GM12873 (cell line): ENCODE measurements at regions not wholly inside any gene's neighbourhood (a gene's known extent, or its start where the extent isn't known, plus 50 kb on each side); places are given as distances from the start of the nearest gene placed in this dataset.

Source experiments
- CTCF ChIP-seq: IDR thresholded peaks from 2 replicates; pipeline ENCODE4 v1.5.1; 2012; ENCODE audit warnings: low read depth, mild to moderate bottlenecking, moderate library complexity, low read length, control low read depth; ENCODE audit not compliant: insufficient read depth; ENCODE audit errors: missing control alignments

GRCh38 chr21:34235514-34235913, 128.3 kb upstream of the KCNE2 start:
- TF ChIP-seq CTCF, result no peak

GRCh38 chr21:34242973-34243372, 120.8 kb upstream of the KCNE2 start:
- no peak for TF ChIP-seq CTCF

GRCh38 chr21:34243562-34243961, 120.2 kb upstream of the KCNE2 start:
- TF ChIP-seq CTCF, result peak; percentile 56

GRCh38 chr21:34252751-34253150, 111.1 kb upstream of the KCNE2 start:
- TF ChIP-seq CTCF, result no peak

GRCh38 chr21:34255073-34255472, 108.7 kb upstream of the KCNE2 start:
- no peak for TF ChIP-seq CTCF

GRCh38 chr21:34260277-34261008, 103.4 kb upstream of the KCNE2 start:
- TF ChIP-seq CTCF, result no peak

- no peak for TF ChIP-seq CTCF
Measured at GRCh38 chr21:34261841-34262468, 101.9 kb upstream of the KCNE2 start.
